CD4-positive, alpha-beta T cell treated with Interleukin-10 for 1 hour (primary cell): ENCODE measurements at regions not wholly inside any gene's neighbourhood (a gene's known extent, or its start where the extent isn't known, plus 50 kb on each side); places are given as distances from the start of the nearest gene placed in this dataset.

ENCODE experiments used
- DNase-seq: peaks from one replicate; pipeline ENCODE4 v3.0.0-alpha.2; 2020

DNA sequence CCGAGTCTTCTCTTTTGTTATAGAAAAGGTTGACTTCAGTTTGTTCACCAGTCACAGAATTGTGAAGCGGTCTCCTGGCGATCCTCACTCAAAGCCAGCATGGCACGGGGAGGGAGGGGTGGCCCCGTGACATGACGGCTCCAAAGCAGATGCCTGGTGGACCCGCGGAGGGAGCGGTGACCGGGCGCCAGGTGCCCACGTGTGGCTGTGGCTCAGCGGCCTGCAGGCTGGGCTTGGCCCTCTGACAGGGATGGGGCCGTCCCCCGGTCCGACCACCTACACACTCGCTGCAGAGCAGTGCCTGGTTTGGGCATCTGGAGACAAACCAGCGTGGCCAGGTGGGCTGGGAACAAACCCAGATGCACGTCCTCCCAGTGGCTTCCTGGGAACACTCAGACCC, 129.1 kb upstream of the SNTG2 start:
- DNase-seq = no peak

DNA sequence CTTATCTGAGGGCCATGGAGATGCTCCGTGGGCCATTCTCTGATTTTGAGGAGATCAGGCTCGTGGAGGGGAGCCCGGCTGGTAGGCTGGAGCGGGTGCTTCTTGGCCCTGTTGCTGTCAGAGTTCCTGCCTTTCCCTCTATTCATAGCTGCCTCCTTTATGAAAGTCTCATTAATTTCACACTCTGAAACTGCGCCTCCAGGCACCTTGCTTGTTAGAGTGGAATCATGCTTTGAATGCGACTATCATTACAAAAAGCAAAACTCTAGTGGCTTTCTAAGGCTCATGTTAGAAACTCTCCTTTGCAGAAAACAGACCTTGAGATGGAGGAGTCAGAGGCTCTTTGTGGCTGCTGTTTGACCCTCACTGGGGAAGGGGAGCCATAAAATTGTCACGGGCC, 131.0 kb upstream of the SNTG2 start:
- no peak for DNase-seq

DNA sequence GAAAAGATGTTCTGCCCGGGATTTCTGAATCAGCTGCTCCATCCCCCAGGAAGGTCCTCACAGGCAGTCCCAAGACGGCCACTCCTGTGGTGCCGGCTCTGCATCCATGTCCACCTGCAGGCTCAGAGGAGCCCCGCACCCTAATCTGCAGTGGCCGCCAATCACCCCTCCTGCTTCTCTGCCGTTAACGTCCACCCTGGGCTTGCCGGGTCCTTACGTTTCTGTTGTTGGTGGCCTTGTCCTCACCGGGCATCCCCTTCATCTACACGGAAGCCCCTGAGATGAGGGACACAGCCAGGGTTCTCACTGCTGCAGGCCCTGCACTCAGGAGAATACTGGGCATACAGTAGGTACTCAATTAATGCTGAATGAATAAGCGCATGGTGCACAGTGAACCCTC, 131.5 kb upstream of the SNTG2 start:
- DNase-seq = no peak

DNA sequence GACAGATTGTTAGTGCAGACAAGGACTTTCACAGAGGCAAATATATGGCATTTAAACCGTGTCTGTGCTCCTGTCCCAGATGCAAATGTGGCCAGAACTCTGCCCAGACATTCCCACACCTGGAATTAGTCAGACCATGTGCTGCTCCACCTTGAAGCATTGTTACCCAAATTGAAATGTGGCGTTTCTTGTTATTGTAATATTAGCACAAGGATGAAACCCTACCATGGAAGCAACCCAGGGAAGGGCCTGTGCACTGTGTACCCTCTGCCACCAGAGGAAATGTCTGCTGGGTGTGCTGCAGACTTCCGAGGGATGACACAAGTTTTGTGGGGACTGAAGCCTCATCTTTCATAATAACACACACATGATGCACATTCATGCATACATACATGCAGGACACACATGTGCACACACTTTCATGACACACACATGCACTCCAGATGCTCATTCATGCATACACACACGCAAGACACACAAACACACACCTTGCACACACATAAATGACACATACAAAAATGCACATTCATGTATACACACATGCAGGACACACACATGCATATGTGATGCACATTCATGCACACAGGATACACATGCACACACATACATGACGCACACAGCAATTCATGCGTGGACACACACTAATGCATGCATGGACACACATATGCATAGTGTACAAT, 133.2 kb upstream of the SNTG2 start:
- no peak for DNase-seq

- DNase-seq = no peak
Measured at GRCh38 chr2:816278-816677, 134.4 kb upstream of the SNTG2 start.

GRCh38 chr2:810397-810796, 133.2 kb upstream of the TMEM18 start:
- DNase-seq = no peak

- no peak for DNase-seq
Measured at GRCh38 chr2:807300-807699, 130.1 kb upstream of the TMEM18 start.

- no peak for DNase-seq
Measured at GRCh38 chr2:805664-806063, 128.5 kb upstream of the TMEM18 start.

DNA sequence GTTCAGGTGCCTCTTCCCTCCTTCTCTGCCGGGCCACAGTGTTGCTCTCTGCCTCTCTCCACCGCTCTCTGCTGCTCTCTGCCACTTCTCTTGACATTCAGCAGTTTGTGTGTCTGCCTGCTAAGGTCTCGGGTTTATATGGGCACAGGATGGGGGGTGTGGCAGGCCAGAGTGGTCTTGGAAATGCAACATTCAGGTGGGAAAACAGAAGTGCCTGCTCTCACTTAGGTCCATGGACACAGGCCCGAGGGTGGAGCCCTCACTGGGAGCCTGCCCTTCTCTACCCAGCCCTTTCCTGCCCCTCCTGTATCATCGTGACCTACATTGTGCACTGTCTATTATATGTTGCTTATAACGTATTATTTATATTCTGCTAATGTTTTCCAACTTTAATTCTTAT, 120.8 kb upstream of the TMEM18 start:
- DNase-seq = no peak

DNA sequence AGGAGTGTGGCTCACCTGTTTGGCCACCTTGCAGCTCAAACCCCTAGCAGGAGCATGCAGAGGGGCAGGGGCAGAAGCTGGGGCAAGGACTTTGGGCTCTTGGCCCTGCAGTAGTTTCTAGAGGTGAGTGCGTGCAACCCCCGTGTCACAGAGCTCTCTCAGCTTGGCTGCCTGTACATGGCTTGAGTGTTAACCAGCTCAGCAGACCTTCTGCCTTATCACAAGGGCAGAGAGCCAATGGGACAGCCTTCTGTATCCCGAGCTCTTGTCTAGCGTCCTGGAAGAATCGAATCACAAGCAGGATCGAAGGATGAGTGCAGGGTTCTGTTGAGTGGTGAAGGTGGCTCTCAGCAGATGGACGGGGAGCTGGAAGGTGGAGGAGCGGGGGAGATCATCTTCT, 120.3 kb upstream of the TMEM18 start:
- no peak for DNase-seq

DNA sequence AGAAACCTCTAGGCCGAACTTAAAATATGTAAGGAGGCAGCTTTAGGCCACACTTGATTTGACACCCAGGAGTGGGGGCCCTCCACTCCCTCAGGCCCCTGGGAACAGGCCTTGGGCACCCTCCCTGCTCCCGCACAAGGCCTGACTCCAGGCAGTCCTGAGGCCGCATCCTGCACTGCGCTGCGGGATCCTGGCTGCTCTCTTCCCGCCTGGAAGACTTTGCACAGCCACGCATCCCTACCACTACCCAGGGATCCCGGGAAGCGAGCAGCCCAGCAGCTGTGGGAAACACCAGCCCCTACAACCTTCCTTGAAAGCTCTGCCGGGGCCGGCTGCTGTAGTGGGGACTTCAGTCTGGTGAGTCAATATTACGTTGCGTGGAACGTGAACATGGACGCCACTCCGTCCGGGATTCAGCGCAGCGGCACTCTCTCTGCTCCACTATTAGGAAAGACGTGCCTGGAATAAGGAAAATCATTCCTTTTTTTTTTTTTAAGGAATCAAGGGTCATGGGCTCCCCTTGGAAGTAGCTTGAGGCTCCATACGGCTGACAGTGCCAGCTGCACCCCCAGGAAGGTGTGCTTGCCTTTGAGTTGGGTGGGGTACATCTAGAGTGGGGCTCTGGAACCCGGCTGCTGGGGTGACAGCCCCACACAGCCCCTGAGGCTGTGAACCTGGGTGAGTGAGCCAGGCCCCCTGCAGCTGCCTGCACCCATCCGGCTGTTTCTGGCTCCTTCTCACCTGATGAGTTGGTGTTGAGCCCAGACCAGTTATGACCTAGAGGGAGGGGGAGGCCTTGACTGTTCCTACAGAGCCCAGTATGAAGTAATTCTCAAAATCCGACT, 119.2 kb upstream of the TMEM18 start:
- DNase-seq = no peak

GRCh38 chr2:795531-796041, 118.4 kb upstream of the TMEM18 start:
- no peak for DNase-seq

GRCh38 chr2:794554-795241, 117.5 kb upstream of the TMEM18 start:
- no peak for DNase-seq

DNA sequence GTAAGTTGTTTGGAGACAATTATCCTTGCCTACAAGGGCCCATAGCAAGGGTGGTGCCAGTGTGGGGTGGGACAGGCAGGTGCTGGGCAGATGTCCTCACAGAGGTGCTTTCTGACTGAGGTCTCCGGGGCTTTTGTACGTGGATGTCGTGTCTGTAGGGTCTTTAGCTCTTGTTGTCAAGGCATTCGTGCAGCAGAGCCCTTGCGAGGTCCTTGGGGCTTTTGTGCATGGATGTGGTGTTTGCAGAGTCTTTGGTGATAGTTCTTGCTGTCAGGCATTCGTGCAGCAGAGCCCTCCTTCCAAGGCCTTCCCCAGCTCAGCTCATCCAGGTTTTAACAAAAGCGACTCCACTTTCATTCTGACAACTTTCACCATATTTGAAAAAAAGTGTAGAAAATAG, 116.0 kb upstream of the TMEM18 start:
- no peak for DNase-seq

GRCh38 chr2:792687-793086, 115.5 kb upstream of the TMEM18 start:
- DNase-seq = no peak

DNA sequence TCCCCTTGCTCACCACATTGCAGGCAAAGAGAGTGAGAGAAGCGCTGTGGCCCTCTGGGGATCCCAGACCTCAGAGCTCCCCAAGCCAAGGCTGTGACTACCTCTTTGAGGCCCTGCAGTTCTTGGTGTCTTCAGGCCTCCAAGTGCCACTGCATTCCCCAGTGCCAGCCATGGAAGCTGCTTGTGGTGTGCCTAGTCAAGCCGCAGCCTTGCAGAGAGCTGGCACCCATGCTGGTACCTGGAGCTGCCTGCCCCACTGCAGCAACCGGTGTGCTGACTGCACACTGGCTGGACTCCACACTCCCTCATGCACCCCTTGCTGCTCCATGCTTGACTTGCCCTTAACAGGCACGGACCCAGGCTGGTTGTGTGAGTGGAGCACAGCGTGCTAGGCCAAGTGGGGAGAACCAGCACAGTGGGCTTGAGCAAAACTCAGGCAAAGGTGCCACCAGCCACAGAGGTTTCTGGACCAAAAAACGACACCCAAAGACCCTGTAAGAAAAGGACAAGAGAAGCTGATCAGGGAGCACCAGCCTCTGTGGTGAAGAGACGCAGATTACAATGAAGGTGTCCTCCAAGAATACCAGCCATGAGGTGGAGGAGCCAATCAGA, 113.5 kb upstream of the TMEM18 start:
- DNase-seq = no peak

- DNase-seq = no peak
Measured at GRCh38 chr2:790081-790480, 112.9 kb upstream of the TMEM18 start.

DNA sequence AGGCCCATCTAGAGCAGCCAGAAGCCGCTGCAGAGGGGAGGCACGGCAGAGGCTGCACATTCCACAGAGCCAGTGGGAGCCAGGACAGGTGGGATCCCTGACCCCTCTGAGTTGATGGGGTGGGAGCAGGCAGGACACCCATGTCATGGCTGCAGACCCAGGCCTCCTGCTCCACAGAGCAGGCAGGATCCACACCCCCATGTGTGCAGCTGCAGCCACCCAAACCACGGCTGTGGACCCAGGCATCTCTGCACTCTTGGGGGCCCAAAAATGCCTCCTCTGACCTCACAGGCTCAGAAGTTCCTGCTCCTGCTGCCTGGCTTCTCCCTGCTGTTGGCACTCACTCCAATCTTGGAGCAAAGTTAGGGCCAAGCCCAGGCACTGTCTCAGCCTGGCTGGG, 112.3 kb upstream of the TMEM18 start:
- DNase-seq = no peak

GRCh38 chr2:788227-789032, 111.2 kb upstream of the TMEM18 start:
- DNase-seq = no peak

GRCh38 chr2:784753-785152, 107.5 kb upstream of the TMEM18 start:
- DNase-seq = no peak

- no peak for DNase-seq
Measured at GRCh38 chr2:780581-780980, 103.4 kb upstream of the TMEM18 start.

GRCh38 chr2:780002-780401, 102.8 kb upstream of the TMEM18 start:
- no peak for DNase-seq
